ENCODE measurements at regions not wholly inside any gene's neighbourhood (a gene's known extent, or its start where the extent isn't known, plus 50 kb on each side); places are given as distances from the start of the nearest gene placed in this dataset.

- H3K9me3 ChIP-seq (ENCODE audit: control insufficient read depth, insufficient read depth, low read depth, low read length) = no peaks in the 10 kb centered on the region
- H3K9ac ChIP-seq (ENCODE audit: low read length) = no peak overlapping the region
- no peak overlapping the region for H3K27ac ChIP-seq (ENCODE audit: low read depth, low read length)
Measured at GRCh38 chr2:180660207-180660606, 320.2 kb upstream of the UBE2E3 start.

GRCh38 chr2:180657054-180657453 is 323.4 kb upstream of the UBE2E3 start:
- Histone ChIP-seq H3K4me1 (ENCODE audit: control insufficient read depth, insufficient read depth, low read length) (peaks cover 20% of the 10 kb centered on the region), H3K9me3 (ENCODE audit: control insufficient read depth, insufficient read depth, low read depth, low read length) (no peaks in the 10 kb centered on the region), H3K27ac (ENCODE audit: low read depth, low read length) (no peak overlapping the region), H3K36me3 (ENCODE audit: control insufficient read depth, insufficient read depth, low read length) (no peaks in the 10 kb centered on the region), H3K27me3 (ENCODE audit: control insufficient read depth, insufficient read depth, low read length) (no peaks in the 10 kb centered on the region), H3K4me3 (ENCODE audit: low read depth, low read length) (no peak overlapping the region), H3K9ac (ENCODE audit: low read length) (no peak overlapping the region)

More at GRCh38 chr2:180660207-180660606, 320.2 kb upstream of the UBE2E3 start:
- H3K4me1 ChIP-seq (ENCODE audit: control insufficient read depth, insufficient read depth, low read length) = peaks cover 18% of the 10 kb centered on the region
- H3K27me3 ChIP-seq (ENCODE audit: control insufficient read depth, insufficient read depth, low read length) = no peaks in the 10 kb centered on the region
- H3K4me3 ChIP-seq (ENCODE audit: low read depth, low read length) = no peak overlapping the region
- H3K36me3 ChIP-seq (ENCODE audit: control insufficient read depth, insufficient read depth, low read length) = no peaks in the 10 kb centered on the region

- Histone ChIP-seq H3K9ac (ENCODE audit: low read length) (no peak overlapping the region), H3K27me3 (ENCODE audit: control insufficient read depth, insufficient read depth, low read length) (no peaks in the 10 kb centered on the region), H3K36me3 (ENCODE audit: control insufficient read depth, insufficient read depth, low read length) (no peaks in the 10 kb centered on the region), H3K4me3 (ENCODE audit: low read depth, low read length) (no peak overlapping the region), H3K27ac (ENCODE audit: low read depth, low read length) (no peak overlapping the region), H3K9me3 (ENCODE audit: control insufficient read depth, insufficient read depth, low read depth, low read length) (no peaks in the 10 kb centered on the region), H3K4me1 (ENCODE audit: control insufficient read depth, insufficient read depth, low read length) (peaks cover 20% of the 10 kb centered on the region)
Measured at GRCh38 chr2:180656455-180656847, 324.0 kb upstream of the UBE2E3 start.

GRCh38 chr2:180655842-180656454 is 324.5 kb upstream of the UBE2E3 start:
- no peaks in the 10 kb centered on the region for H3K9me3 ChIP-seq (ENCODE audit: control insufficient read depth, insufficient read depth, low read depth, low read length)
- no peak overlapping the region for H3K9ac ChIP-seq (ENCODE audit: low read length)
- no peaks in the 10 kb centered on the region for H3K36me3 ChIP-seq (ENCODE audit: control insufficient read depth, insufficient read depth, low read length)
- H3K4me1 ChIP-seq (ENCODE audit: control insufficient read depth, insufficient read depth, low read length) = peaks cover 20% of the 10 kb centered on the region
- H3K27me3 ChIP-seq (ENCODE audit: control insufficient read depth, insufficient read depth, low read length) = no peaks in the 10 kb centered on the region
- H3K4me3 ChIP-seq (ENCODE audit: low read depth, low read length) = no peak overlapping the region
- H3K27ac ChIP-seq (ENCODE audit: low read depth, low read length) = no peak overlapping the region

GRCh38 chr2:180655393-180655792 is 325.0 kb upstream of the UBE2E3 start:
- Histone ChIP-seq H3K9ac (ENCODE audit: low read length) (no peak overlapping the region), H3K36me3 (ENCODE audit: control insufficient read depth, insufficient read depth, low read length) (no peaks in the 10 kb centered on the region), H3K27me3 (ENCODE audit: control insufficient read depth, insufficient read depth, low read length) (no peaks in the 10 kb centered on the region), H3K4me3 (ENCODE audit: low read depth, low read length) (no peak overlapping the region), H3K27ac (ENCODE audit: low read depth, low read length) (no peak overlapping the region), H3K9me3 (ENCODE audit: control insufficient read depth, insufficient read depth, low read depth, low read length) (no peaks in the 10 kb centered on the region), H3K4me1 (ENCODE audit: control insufficient read depth, insufficient read depth, low read length) (peaks cover 20% of the 10 kb centered on the region)

- Histone ChIP-seq H3K36me3 (ENCODE audit: control insufficient read depth, insufficient read depth, low read length) (no peaks in the 10 kb centered on the region), H3K4me1 (ENCODE audit: control insufficient read depth, insufficient read depth, low read length) (peaks cover 20% of the 10 kb centered on the region), H3K27me3 (ENCODE audit: control insufficient read depth, insufficient read depth, low read length) (no peaks in the 10 kb centered on the region), H3K27ac (ENCODE audit: low read depth, low read length) (no peak overlapping the region), H3K9me3 (ENCODE audit: control insufficient read depth, insufficient read depth, low read depth, low read length) (no peaks in the 10 kb centered on the region), H3K4me3 (ENCODE audit: low read depth, low read length) (no peak overlapping the region), H3K9ac (ENCODE audit: low read length) (no peak overlapping the region)
Measured at GRCh38 chr2:180653481-180653880, 326.9 kb upstream of the UBE2E3 start.

GRCh38 chr2:180652794-180653193 is 327.6 kb upstream of the UBE2E3 start:
- Histone ChIP-seq H3K27ac (ENCODE audit: low read depth, low read length) (no peak overlapping the region), H3K4me1 (ENCODE audit: control insufficient read depth, insufficient read depth, low read length) (peaks cover 20% of the 10 kb centered on the region), H3K27me3 (ENCODE audit: control insufficient read depth, insufficient read depth, low read length) (no peaks in the 10 kb centered on the region)

GRCh38 chr2:180651596-180651995 is 328.8 kb upstream of the UBE2E3 start:
- H3K36me3 ChIP-seq (ENCODE audit: control insufficient read depth, insufficient read depth, low read length) = no peaks in the 10 kb centered on the region
- H3K27ac ChIP-seq (ENCODE audit: low read depth, low read length) = no peak overlapping the region
- no peak overlapping the region for H3K9ac ChIP-seq (ENCODE audit: low read length)
- no peak overlapping the region for H3K4me3 ChIP-seq (ENCODE audit: low read depth, low read length)
- H3K9me3 ChIP-seq (ENCODE audit: control insufficient read depth, insufficient read depth, low read depth, low read length) = no peaks in the 10 kb centered on the region
- H3K4me1 ChIP-seq (ENCODE audit: control insufficient read depth, insufficient read depth, low read length) = peaks cover 12% of the 10 kb centered on the region
- H3K27me3 ChIP-seq (ENCODE audit: control insufficient read depth, insufficient read depth, low read length) = no peaks in the 10 kb centered on the region

More at GRCh38 chr2:180652794-180653193, 327.6 kb upstream of the UBE2E3 start:
- Histone ChIP-seq H3K4me3 (ENCODE audit: low read depth, low read length) (no peak overlapping the region), H3K36me3 (ENCODE audit: control insufficient read depth, insufficient read depth, low read length) (no peaks in the 10 kb centered on the region), H3K9ac (ENCODE audit: low read length) (no peak overlapping the region), H3K9me3 (ENCODE audit: control insufficient read depth, insufficient read depth, low read depth, low read length) (no peaks in the 10 kb centered on the region)

GRCh38 chr2:180647621-180648020 is 332.8 kb upstream of the UBE2E3 start:
- H3K27me3 ChIP-seq (ENCODE audit: control insufficient read depth, insufficient read depth, low read length) = no peaks in the 10 kb centered on the region
- H3K4me1 ChIP-seq (ENCODE audit: control insufficient read depth, insufficient read depth, low read length) = no peaks in the 10 kb centered on the region; the same call in 1 of the 2 replicates
- no peak overlapping the region for H3K27ac ChIP-seq (ENCODE audit: low read depth, low read length)
- H3K9ac ChIP-seq (ENCODE audit: low read length) = no peak overlapping the region
- H3K36me3 ChIP-seq (ENCODE audit: control insufficient read depth, insufficient read depth, low read length) = no peaks in the 10 kb centered on the region
- no peaks in the 10 kb centered on the region for H3K9me3 ChIP-seq (ENCODE audit: control insufficient read depth, insufficient read depth, low read depth, low read length)
- no peak overlapping the region for H3K4me3 ChIP-seq (ENCODE audit: low read depth, low read length)

- Histone ChIP-seq H3K9me3 (ENCODE audit: control insufficient read depth, insufficient read depth, low read depth, low read length) (no peaks in the 10 kb centered on the region), H3K36me3 (ENCODE audit: control insufficient read depth, insufficient read depth, low read length) (no peaks in the 10 kb centered on the region), H3K4me3 (ENCODE audit: low read depth, low read length) (no peak overlapping the region), H3K27me3 (ENCODE audit: control insufficient read depth, insufficient read depth, low read length) (no peaks in the 10 kb centered on the region), H3K27ac (ENCODE audit: low read depth, low read length) (no peak overlapping the region), H3K9ac (ENCODE audit: low read length) (no peak overlapping the region), H3K4me1 (ENCODE audit: control insufficient read depth, insufficient read depth, low read length) (no peaks in the 10 kb centered on the region; the same call in 1 of the 2 replicates)
Measured at GRCh38 chr2:180647221-180647620, 333.2 kb upstream of the UBE2E3 start.

GRCh38 chr2:180646756-180647155 is 333.6 kb upstream of the UBE2E3 start:
- Histone ChIP-seq H3K9me3 (ENCODE audit: control insufficient read depth, insufficient read depth, low read depth, low read length) (no peaks in the 10 kb centered on the region), H3K27ac (ENCODE audit: low read depth, low read length) (no peak overlapping the region), H3K9ac (ENCODE audit: low read length) (no peak overlapping the region), H3K4me3 (ENCODE audit: low read depth, low read length) (no peak overlapping the region), H3K36me3 (ENCODE audit: control insufficient read depth, insufficient read depth, low read length) (no peaks in the 10 kb centered on the region), H3K4me1 (ENCODE audit: control insufficient read depth, insufficient read depth, low read length) (no peaks in the 10 kb centered on the region; the same call in 1 of the 2 replicates), H3K27me3 (ENCODE audit: control insufficient read depth, insufficient read depth, low read length) (no peaks in the 10 kb centered on the region)

All from HUES6 (cell line).